ENCODE measurements at regions not wholly inside any gene's neighbourhood (a gene's known extent, or its start where the extent isn't known, plus 50 kb on each side); places are given as distances from the start of the nearest gene placed in this dataset.

GRCh38 chr12:91651728-91652127, 469.1 kb upstream of the DCN start:
- TF ChIP-seq CTCF (IDR thresholded peaks at IDR 0.05; ENCODE audit: insufficient read depth, low read depth, low read length) (no peak), EZH2 (IDR thresholded peaks at IDR 0.05; ENCODE audit: insufficient read depth, low read length) (no peak)
